PC-9 (cell line): ENCODE measurements at regions not wholly inside any gene's neighbourhood (a gene's known extent, or its start where the extent isn't known, plus 50 kb on each side); places are given as distances from the start of the nearest gene placed in this dataset.

Source experiments
- BruUV-seq: library from RNA; stranded (reverse); fragments of 400-500 nt; replicated peaks from 2 replicates; lab custom pipeline; 2021; lab: Mats Ljungman, UMichigan
- CTCF ChIA-PET: fragments of 300-600 bp; sonication (Branson Sonifier 250); formaldehyde crosslinking; loops from one replicate; lab custom pipeline; 2022; ENCODE audit warnings: antibody characterized with exemption; lab: Charles Lee
- POLR2A ChIA-PET: fragments of 300-600 bp; sonication (Branson Sonifier 250); formaldehyde crosslinking; loops from one replicate; lab custom pipeline; 2022; ENCODE audit warnings: antibody characterized with exemption; ENCODE audit not compliant: unreplicated experiment; lab: Charles Lee
- DNase-seq, 2 experiments: peaks; one replicate each; pipeline versions ENCODE4 v3.0.0 to v3.0.0-alpha.2; 2015 to 2022; ENCODE audit warnings: mixed read lengths in 1 of 2
- H2AFZ ChIP-seq: fragments of 200-600 bp; sonication (generic); 2 replicates; pipeline ENCODE4 v1.8.1; 2017; ENCODE audit warnings: antibody characterized with exemption
- H3F3A ChIP-seq: fragments of 200-600 bp; sonication (generic); 2 replicates; pipeline ENCODE4 v1.8.1; 2017; ENCODE audit warnings: antibody characterized with exemption, mild to moderate bottlenecking, low read depth; ENCODE audit not compliant: insufficient read depth
- H3K27ac ChIP-seq: fragments of 200-600 bp; sonication (generic); 2 replicates; pipeline ENCODE4 v1.6.1; 2016; ENCODE audit warnings: mixed run types
- H3K27me3 ChIP-seq: fragments of 200-600 bp; sonication (generic); 2 replicates; pipeline ENCODE4 v1.6.1; 2016; ENCODE audit warnings: low read depth, mixed run types; ENCODE audit not compliant: insufficient read depth
- H3K36me3 ChIP-seq: fragments of 200-600 bp; sonication (generic); 2 replicates; pipeline ENCODE4 v1.6.1; 2016; ENCODE audit warnings: low read depth, mixed run types
- H3K4me1 ChIP-seq: fragments of 200-600 bp; sonication (generic); replicated peaks from 2 replicates; pipeline ENCODE4 v1.6.1; 2016; ENCODE audit warnings: mixed run types; ENCODE audit not compliant: insufficient read depth
- H3K4me2 ChIP-seq: fragments of 200-600 bp; sonication (generic); 2 replicates; pipeline ENCODE4 v1.6.1; 2017; ENCODE audit warnings: mixed run types
- H3K4me3 ChIP-seq: fragments of 200-600 bp; sonication (generic); 2 replicates; pipeline ENCODE4 v1.6.1; 2016; ENCODE audit warnings: mixed run types
- H3K79me2 ChIP-seq: fragments of 200-600 bp; sonication (generic); 2 replicates; pipeline ENCODE4 v1.6.1; 2017; ENCODE audit warnings: low read depth, mixed run types
- H3K9me2 ChIP-seq: fragments of 200-600 bp; sonication (generic); 2 replicates; pipeline ENCODE4 v1.8.1; 2017; ENCODE audit warnings: mild to moderate bottlenecking; ENCODE audit not compliant: insufficient read depth
- H3K9me3 ChIP-seq: fragments of 200-600 bp; sonication (generic); 2 replicates; pipeline ENCODE4 v1.8.1; 2016; ENCODE audit warnings: low read depth; ENCODE audit not compliant: insufficient read depth
- H4K20me1 ChIP-seq: fragments of 200-600 bp; sonication (generic); 2 replicates; pipeline ENCODE4 v1.8.1; 2017; ENCODE audit not compliant: insufficient read depth
- EZH2 ChIP-seq: fragments of 200-600 bp; sonication (generic); IDR thresholded peaks from 2 replicates; pipeline ENCODE4 v1.8.0; 2017; ENCODE audit warnings: antibody characterized with exemption, low read depth
- intact Hi-C: fragments of 100-400 bp; cut with micrococcal nuclease; formaldehyde crosslinking; loops from one replicate; pipeline ENCODE4 v1.10.0; 2022; ENCODE audit not compliant: unreplicated experiment
- TF ChIP-seq, protein P1 (sequence below): fragments of 200-600 bp; sonication (generic); conservative IDR thresholded peaks from 2 replicates; pipeline ENCODE4 v1.6.1; 2017; ENCODE audit warnings: mixed run types, antibody characterized with exemption, mild to moderate bottlenecking, moderate library complexity

DNA sequence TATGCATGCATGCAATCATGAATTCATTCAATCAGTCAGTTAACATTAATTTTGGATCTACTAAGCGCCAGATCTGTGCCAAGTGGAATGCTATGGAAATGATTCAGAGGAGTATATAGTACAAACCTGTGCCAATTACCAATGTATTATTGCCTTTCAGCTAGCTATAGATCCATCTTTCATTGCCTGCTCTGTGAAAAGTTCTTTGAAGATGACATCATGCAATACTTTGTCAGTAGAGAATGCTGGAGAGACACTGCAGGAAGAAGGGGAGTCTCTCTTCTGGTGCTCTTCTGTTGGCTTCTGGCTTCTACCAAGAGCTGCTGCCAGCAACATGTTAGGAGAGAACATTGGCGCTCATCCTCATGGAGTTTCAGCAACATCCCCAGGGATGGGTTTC, 81.0 kb upstream of the LMCD1 start:
- H3K36me3 ChIP-seq: no peaks in the 10 kb centered on the region
- BruUV-seq: no TSS peak
- H3K4me1 ChIP-seq: no peaks in the 10 kb centered on the region
- no peak overlapping the region for H3K4me3 ChIP-seq
- no peak overlapping the region for H3K4me2 ChIP-seq
- no peak for TF ChIP-seq EZH2
- TF ChIP-seq, protein P1, sequence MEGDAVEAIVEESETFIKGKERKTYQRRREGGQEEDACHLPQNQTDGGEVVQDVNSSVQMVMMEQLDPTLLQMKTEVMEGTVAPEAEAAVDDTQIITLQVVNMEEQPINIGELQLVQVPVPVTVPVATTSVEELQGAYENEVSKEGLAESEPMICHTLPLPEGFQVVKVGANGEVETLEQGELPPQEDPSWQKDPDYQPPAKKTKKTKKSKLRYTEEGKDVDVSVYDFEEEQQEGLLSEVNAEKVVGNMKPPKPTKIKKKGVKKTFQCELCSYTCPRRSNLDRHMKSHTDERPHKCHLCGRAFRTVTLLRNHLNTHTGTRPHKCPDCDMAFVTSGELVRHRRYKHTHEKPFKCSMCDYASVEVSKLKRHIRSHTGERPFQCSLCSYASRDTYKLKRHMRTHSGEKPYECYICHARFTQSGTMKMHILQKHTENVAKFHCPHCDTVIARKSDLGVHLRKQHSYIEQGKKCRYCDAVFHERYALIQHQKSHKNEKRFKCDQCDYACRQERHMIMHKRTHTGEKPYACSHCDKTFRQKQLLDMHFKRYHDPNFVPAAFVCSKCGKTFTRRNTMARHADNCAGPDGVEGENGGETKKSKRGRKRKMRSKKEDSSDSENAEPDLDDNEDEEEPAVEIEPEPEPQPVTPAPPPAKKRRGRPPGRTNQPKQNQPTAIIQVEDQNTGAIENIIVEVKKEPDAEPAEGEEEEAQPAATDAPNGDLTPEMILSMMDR: no peak
- no peak for DNase-seq
- no peaks in the 10 kb centered on the region for H4K20me1 ChIP-seq
- H3K27ac ChIP-seq: no peak overlapping the region
- H3K9me3 ChIP-seq: no peaks in the 10 kb centered on the region
- intact Hi-C loops: loop anchor here (5.0 kb wide), 1 partner anchor 202 kb away; no protein-coding TSS in a partner anchor
- no peaks in the 10 kb centered on the region for H3K9me2 ChIP-seq
- H2AFZ ChIP-seq: no peak overlapping the region
- no peaks in the 10 kb centered on the region for H3K27me3 ChIP-seq
- H3F3A ChIP-seq: no peaks in the 10 kb centered on the region
- ChIA-PET CTCF (no interaction called here), POLR2A (no interaction called here)
- no peaks in the 10 kb centered on the region for H3K79me2 ChIP-seq

DNA sequence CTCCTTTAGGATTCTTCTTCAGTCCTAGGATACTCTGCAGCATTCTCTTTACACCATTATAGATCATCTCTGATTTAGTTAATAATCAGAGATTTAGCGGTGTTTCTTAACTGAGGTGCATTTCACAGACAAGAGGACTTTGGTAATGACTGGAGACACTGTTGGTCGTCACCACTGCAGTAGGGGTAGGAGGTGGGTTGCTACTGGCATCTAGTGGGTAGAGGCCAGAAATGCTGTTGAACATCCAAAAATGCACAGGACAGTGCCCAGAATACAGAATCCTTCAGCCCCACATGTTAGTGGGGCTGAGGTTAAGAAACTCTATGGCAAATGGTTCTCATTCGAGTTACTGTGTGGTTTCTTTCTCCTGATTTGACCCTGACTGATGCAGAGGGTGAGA, 80.4 kb upstream of the LMCD1 start:
- ChIA-PET CTCF (no interaction called here), POLR2A (no interaction called here)
- Histone ChIP-seq H3K9me3 (no peaks in the 10 kb centered on the region), H3K27ac (no peak overlapping the region), H3K27me3 (no peaks in the 10 kb centered on the region), H3K4me3 (no peak overlapping the region), H2AFZ (no peak overlapping the region), H3K9me2 (no peaks in the 10 kb centered on the region), H3F3A (no peaks in the 10 kb centered on the region), H3K4me1 (no peaks in the 10 kb centered on the region), H3K4me2 (no peak overlapping the region), H3K79me2 (no peaks in the 10 kb centered on the region), H3K36me3 (no peaks in the 10 kb centered on the region), H4K20me1 (no peaks in the 10 kb centered on the region)
- BruUV-seq: no TSS peak
- TF ChIP-seq, protein P1: no peak; the same call in 1 of the 2 replicates
- TF ChIP-seq EZH2: no peak
- intact Hi-C loops: loop anchor here (5.0 kb wide), 1 partner anchor 201 kb away; no protein-coding TSS in a partner anchor
- no peak for DNase-seq

DNA sequence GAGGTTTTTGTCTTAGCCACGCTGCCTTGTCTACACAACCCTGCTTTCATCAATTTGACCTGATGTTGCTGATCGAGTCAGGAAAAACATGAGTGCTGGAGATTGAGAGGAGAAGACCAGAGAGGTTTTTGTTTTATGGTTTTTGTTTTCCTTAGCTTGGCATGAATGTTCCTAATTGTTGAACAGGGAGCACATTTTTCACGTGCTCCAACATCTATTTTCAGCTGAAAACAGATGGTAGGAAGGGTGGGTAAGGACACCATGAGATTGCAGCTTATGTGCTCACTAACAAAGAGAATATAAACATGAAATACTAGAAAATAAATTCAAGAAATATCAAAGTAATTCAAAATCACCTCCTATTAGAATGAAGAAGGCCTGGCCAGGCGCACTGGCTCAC, 79.9 kb upstream of the LMCD1 start:
- Histone ChIP-seq H3K9me2 (no peaks in the 10 kb centered on the region), H3K79me2 (no peaks in the 10 kb centered on the region), H2AFZ (no peak overlapping the region), H3K4me3 (no peak overlapping the region), H3K4me1 (no peaks in the 10 kb centered on the region), H3K27ac (no peak overlapping the region), H3K9me3 (no peaks in the 10 kb centered on the region), H4K20me1 (no peaks in the 10 kb centered on the region), H3K4me2 (no peak overlapping the region), H3K27me3 (no peaks in the 10 kb centered on the region), H3F3A (no peaks in the 10 kb centered on the region), H3K36me3 (no peaks in the 10 kb centered on the region)
- ChIA-PET POLR2A (no interaction called here), CTCF (no interaction called here)
- no TSS peak for BruUV-seq
- intact Hi-C loops: loop anchor here (5.0 kb wide), 1 partner anchor 201 kb away; no protein-coding TSS in a partner anchor
- no peak for TF ChIP-seq EZH2
- TF ChIP-seq, protein P1: no peak
- DNase-seq: no peak
